ENCODE measurements at regions not wholly inside any gene's neighbourhood (a gene's known extent, or its start where the extent isn't known, plus 50 kb on each side); places are given as distances from the start of the nearest gene placed in this dataset.

GRCh38 chr21:20419772-20420171 is 578.4 kb upstream of the NCAM2 start:
- TF ChIP-seq CTCF (IDR thresholded peaks at IDR 0.05; ENCODE audit: low read depth, low read length): no peak
- no peak for TF ChIP-seq MAX (IDR thresholded peaks at IDR 0.05; ENCODE audit: low read depth, low read length)
- no peak for TF ChIP-seq MYC (IDR thresholded peaks at IDR 0.05; ENCODE audit: low read depth, low read length)
- no peak for TF ChIP-seq POLR2A (IDR thresholded peaks at IDR 0.05; ENCODE audit: extremely low read depth, insufficient read length)
